PC-9 (cell line): ENCODE measurements at regions not wholly inside any gene's neighbourhood (a gene's known extent, or its start where the extent isn't known, plus 50 kb on each side); places are given as distances from the start of the nearest gene placed in this dataset.

Experiments
- BruUV-seq: library from RNA; stranded (reverse); fragments of 400-500 nt; replicated peaks from 2 replicates; lab custom pipeline; 2021; lab: Mats Ljungman, UMichigan
- CTCF ChIA-PET: fragments of 300-600 bp; sonication (Branson Sonifier 250); formaldehyde crosslinking; loops from one replicate; lab custom pipeline; 2022; ENCODE audit warnings: antibody characterized with exemption; lab: Charles Lee
- POLR2A ChIA-PET: fragments of 300-600 bp; sonication (Branson Sonifier 250); formaldehyde crosslinking; loops from one replicate; lab custom pipeline; 2022; ENCODE audit warnings: antibody characterized with exemption; ENCODE audit not compliant: unreplicated experiment; lab: Charles Lee
- DNase-seq, 2 experiments: peaks; one replicate each; pipeline versions ENCODE4 v3.0.0 to v3.0.0-alpha.2; 2015 to 2022; ENCODE audit warnings: mixed read lengths in 1 of 2
- H2AFZ ChIP-seq: fragments of 200-600 bp; sonication (generic); 2 replicates; pipeline ENCODE4 v1.8.1; 2017; ENCODE audit warnings: antibody characterized with exemption
- H3F3A ChIP-seq: fragments of 200-600 bp; sonication (generic); 2 replicates; pipeline ENCODE4 v1.8.1; 2017; ENCODE audit warnings: antibody characterized with exemption, mild to moderate bottlenecking, low read depth; ENCODE audit not compliant: insufficient read depth
- H3K27ac ChIP-seq: fragments of 200-600 bp; sonication (generic); 2 replicates; pipeline ENCODE4 v1.6.1; 2016; ENCODE audit warnings: mixed run types
- H3K27me3 ChIP-seq: fragments of 200-600 bp; sonication (generic); 2 replicates; pipeline ENCODE4 v1.6.1; 2016; ENCODE audit warnings: low read depth, mixed run types; ENCODE audit not compliant: insufficient read depth
- H3K36me3 ChIP-seq: fragments of 200-600 bp; sonication (generic); 2 replicates; pipeline ENCODE4 v1.6.1; 2016; ENCODE audit warnings: low read depth, mixed run types
- H3K4me1 ChIP-seq: fragments of 200-600 bp; sonication (generic); replicated peaks from 2 replicates; pipeline ENCODE4 v1.6.1; 2016; ENCODE audit warnings: mixed run types; ENCODE audit not compliant: insufficient read depth
- H3K4me2 ChIP-seq: fragments of 200-600 bp; sonication (generic); 2 replicates; pipeline ENCODE4 v1.6.1; 2017; ENCODE audit warnings: mixed run types
- H3K4me3 ChIP-seq: fragments of 200-600 bp; sonication (generic); 2 replicates; pipeline ENCODE4 v1.6.1; 2016; ENCODE audit warnings: mixed run types
- H3K79me2 ChIP-seq: fragments of 200-600 bp; sonication (generic); 2 replicates; pipeline ENCODE4 v1.6.1; 2017; ENCODE audit warnings: low read depth, mixed run types
- H3K9me2 ChIP-seq: fragments of 200-600 bp; sonication (generic); 2 replicates; pipeline ENCODE4 v1.8.1; 2017; ENCODE audit warnings: mild to moderate bottlenecking; ENCODE audit not compliant: insufficient read depth
- H3K9me3 ChIP-seq: fragments of 200-600 bp; sonication (generic); 2 replicates; pipeline ENCODE4 v1.8.1; 2016; ENCODE audit warnings: low read depth; ENCODE audit not compliant: insufficient read depth
- H4K20me1 ChIP-seq: fragments of 200-600 bp; sonication (generic); 2 replicates; pipeline ENCODE4 v1.8.1; 2017; ENCODE audit not compliant: insufficient read depth
- EZH2 ChIP-seq: fragments of 200-600 bp; sonication (generic); IDR thresholded peaks from 2 replicates; pipeline ENCODE4 v1.8.0; 2017; ENCODE audit warnings: antibody characterized with exemption, low read depth
- intact Hi-C: fragments of 100-400 bp; cut with micrococcal nuclease; formaldehyde crosslinking; loops from one replicate; pipeline ENCODE4 v1.10.0; 2022; ENCODE audit not compliant: unreplicated experiment
- TF ChIP-seq, protein P1 (sequence below): fragments of 200-600 bp; sonication (generic); conservative IDR thresholded peaks from 2 replicates; pipeline ENCODE4 v1.6.1; 2017; ENCODE audit warnings: mixed run types, antibody characterized with exemption, mild to moderate bottlenecking, moderate library complexity

DNA sequence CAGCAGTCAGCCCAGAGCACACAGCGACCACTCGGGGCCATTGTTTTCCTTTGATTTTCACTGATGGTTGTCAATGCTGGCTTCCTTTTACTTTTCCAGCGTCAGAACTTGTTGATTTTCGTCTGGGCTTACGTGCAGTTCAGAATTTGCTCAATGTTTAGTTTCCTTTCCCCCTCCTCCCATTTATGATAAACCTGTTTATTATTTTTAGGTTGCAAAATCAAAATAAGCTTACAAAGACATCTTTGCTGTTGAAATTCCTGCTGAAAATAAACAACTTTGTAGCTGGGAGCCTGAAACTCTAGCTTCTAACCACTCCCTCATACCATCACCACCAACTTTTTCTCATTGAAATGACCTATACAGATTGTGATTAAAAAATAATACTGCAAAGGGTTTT lies 83.1 kb upstream of the LYZL1 start:
- DNase-seq, result no peak
- no peak overlapping the region for H3K27ac ChIP-seq
- TF ChIP-seq, protein P1, sequence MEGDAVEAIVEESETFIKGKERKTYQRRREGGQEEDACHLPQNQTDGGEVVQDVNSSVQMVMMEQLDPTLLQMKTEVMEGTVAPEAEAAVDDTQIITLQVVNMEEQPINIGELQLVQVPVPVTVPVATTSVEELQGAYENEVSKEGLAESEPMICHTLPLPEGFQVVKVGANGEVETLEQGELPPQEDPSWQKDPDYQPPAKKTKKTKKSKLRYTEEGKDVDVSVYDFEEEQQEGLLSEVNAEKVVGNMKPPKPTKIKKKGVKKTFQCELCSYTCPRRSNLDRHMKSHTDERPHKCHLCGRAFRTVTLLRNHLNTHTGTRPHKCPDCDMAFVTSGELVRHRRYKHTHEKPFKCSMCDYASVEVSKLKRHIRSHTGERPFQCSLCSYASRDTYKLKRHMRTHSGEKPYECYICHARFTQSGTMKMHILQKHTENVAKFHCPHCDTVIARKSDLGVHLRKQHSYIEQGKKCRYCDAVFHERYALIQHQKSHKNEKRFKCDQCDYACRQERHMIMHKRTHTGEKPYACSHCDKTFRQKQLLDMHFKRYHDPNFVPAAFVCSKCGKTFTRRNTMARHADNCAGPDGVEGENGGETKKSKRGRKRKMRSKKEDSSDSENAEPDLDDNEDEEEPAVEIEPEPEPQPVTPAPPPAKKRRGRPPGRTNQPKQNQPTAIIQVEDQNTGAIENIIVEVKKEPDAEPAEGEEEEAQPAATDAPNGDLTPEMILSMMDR, result no peak
- no peak for TF ChIP-seq EZH2
- no peaks in the 10 kb centered on the region for H3K79me2 ChIP-seq
- ChIA-PET CTCF (no interaction called here), POLR2A (no interaction called here)
- no peaks in the 10 kb centered on the region for H3K27me3 ChIP-seq
- H4K20me1 ChIP-seq, result no peaks in the 10 kb centered on the region
- no peaks in the 10 kb centered on the region for H3K4me1 ChIP-seq
- H3K4me2 ChIP-seq, result no peak overlapping the region
- no peaks in the 10 kb centered on the region for H3F3A ChIP-seq
- H2AFZ ChIP-seq, result no peak overlapping the region
- H3K9me3 ChIP-seq, result no peaks in the 10 kb centered on the region
- BruUV-seq, result no TSS peak
- intact Hi-C loops, result no loop called here
- no peaks in the 10 kb centered on the region for H3K9me2 ChIP-seq
- H3K4me3 ChIP-seq, result no peak overlapping the region
- no peaks in the 10 kb centered on the region for H3K36me3 ChIP-seq

DNA sequence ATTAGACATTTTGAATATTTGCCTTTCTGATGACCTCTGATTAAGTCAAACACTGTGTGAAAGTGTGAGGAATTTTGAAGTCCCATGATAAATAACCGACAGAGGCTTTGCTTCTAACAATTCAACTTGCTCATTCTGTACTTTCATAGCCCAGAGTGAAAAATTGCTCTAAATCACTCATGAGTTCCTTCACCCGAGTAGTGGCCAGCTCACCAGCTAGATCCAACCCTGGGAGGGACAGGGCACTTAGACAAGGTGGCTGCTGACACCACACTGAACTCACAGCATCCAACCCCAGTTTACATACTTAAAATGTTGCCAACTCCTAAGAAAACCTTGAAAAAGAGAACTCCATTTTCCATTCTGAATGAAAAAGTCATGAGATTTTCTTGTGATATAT lies 80.0 kb upstream of the LYZL1 start:
- intact Hi-C loops, result no loop called here
- DNase-seq, result no peak
- no peak overlapping the region for H3K4me3 ChIP-seq
- no peaks in the 10 kb centered on the region for H3K79me2 ChIP-seq
- ChIA-PET CTCF (no interaction called here), POLR2A (no interaction called here)
- H4K20me1 ChIP-seq, result no peaks in the 10 kb centered on the region
- no peaks in the 10 kb centered on the region for H3K27me3 ChIP-seq
- no peaks in the 10 kb centered on the region for H3F3A ChIP-seq
- H2AFZ ChIP-seq, result no peak overlapping the region
- no peak for TF ChIP-seq EZH2
- TF ChIP-seq, protein P1, result no peak
- no peaks in the 10 kb centered on the region for H3K9me2 ChIP-seq
- no peaks in the 10 kb centered on the region for H3K9me3 ChIP-seq
- H3K36me3 ChIP-seq, result no peaks in the 10 kb centered on the region
- no peak overlapping the region for H3K27ac ChIP-seq
- H3K4me1 ChIP-seq, result no peaks in the 10 kb centered on the region
- no TSS peak for BruUV-seq
- H3K4me2 ChIP-seq, result no peak overlapping the region

DNA sequence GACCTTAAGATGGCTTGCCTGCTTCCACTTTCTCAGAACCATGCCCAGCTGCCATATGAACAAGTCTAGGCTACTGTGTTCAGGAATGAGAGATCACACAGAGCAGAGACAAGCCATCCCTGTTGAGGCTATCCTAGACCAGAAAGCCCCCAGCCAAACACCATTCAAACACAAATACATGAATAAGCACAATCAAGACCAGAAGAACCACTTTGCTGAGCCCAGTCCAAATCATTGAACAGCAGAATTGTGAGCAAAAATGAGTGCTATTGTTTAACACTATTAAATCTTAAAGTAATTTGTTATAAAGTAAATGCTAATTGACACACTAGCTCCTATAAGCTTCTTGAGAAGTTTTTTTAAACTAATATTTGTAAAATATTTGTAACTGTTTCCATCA lies 79.0 kb upstream of the LYZL1 start:
- no peaks in the 10 kb centered on the region for H3K9me2 ChIP-seq
- ChIA-PET POLR2A (no interaction called here), CTCF (no interaction called here)

More for the DNA sequence above, 79.0 kb upstream of the LYZL1 start:
- Histone ChIP-seq H3K4me2 (no peak overlapping the region), H3K9me3 (no peaks in the 10 kb centered on the region), H3K27ac (no peak overlapping the region), H3K36me3 (no peaks in the 10 kb centered on the region), H3F3A (no peaks in the 10 kb centered on the region), H3K4me1 (no peaks in the 10 kb centered on the region), H3K4me3 (no peak overlapping the region), H3K79me2 (no peaks in the 10 kb centered on the region), H3K27me3 (no peaks in the 10 kb centered on the region), H2AFZ (no peak overlapping the region), H4K20me1 (no peaks in the 10 kb centered on the region)
- intact Hi-C loops, result no loop called here
- no peak for DNase-seq
- TF ChIP-seq, protein P1, result no peak
- TF ChIP-seq EZH2, result no peak
- no TSS peak for BruUV-seq
